HCT116 (cell line): ENCODE measurements at regions not wholly inside any gene's neighbourhood (a gene's known extent, or its start where the extent isn't known, plus 50 kb on each side); places are given as distances from the start of the nearest gene placed in this dataset.

Experiments used
- CTCF ChIP-seq, 3 experiments: fragments of 200-600 bp in 1 of 3; sonication (generic) in 1 of 3; IDR thresholded peaks in 2 of 3; conservative IDR thresholded peaks in 1 of 3; 2 replicates each; pipeline ENCODE4 v1.5.1; 2012 to 2017; ENCODE audit warnings: low read depth in 2 of 3, low read length in 2 of 3, antibody characterized with exemption in 1 of 3, borderline replicate concordance in 1 of 3, control low read depth in 1 of 3, mild to moderate bottlenecking in 1 of 3, mixed read lengths in 1 of 3, mixed run types in 1 of 3, moderate library complexity in 1 of 3; ENCODE audit not compliant: insufficient read depth in 1 of 3
- EGR1 ChIP-seq: IDR thresholded peaks from 2 replicates; pipeline ENCODE4 v1.6.1; 2012; ENCODE audit warnings: low read depth
- EZH2 ChIP-seq: fragments of 200-600 bp; sonication (generic); IDR thresholded peaks from 2 replicates; pipeline ENCODE4 v1.6.1; 2017; ENCODE audit warnings: antibody characterized with exemption, mixed run types
- EZH2phosphoT487 ChIP-seq: fragments of 200-600 bp; IDR thresholded peaks from 2 replicates; pipeline ENCODE4 v1.6.1; 2018; ENCODE audit warnings: antibody characterized with exemption, borderline replicate concordance
- FOSL1 ChIP-seq: IDR thresholded peaks from 2 replicates; pipeline ENCODE4 v1.6.1; 2012; ENCODE audit warnings: low read depth
- POLR2A ChIP-seq: IDR thresholded peaks from 2 replicates; pipeline ENCODE4 v1.7.0; 2011; ENCODE audit warnings: borderline replicate concordance; ENCODE audit not compliant: insufficient read depth, insufficient read length; ENCODE audit errors: extremely low read depth
- SRF ChIP-seq: IDR thresholded peaks from 2 replicates; pipeline ENCODE4 v1.6.1; 2012; ENCODE audit warnings: low read depth
- TCF7L2 ChIP-seq: IDR thresholded peaks from 2 replicates; pipeline ENCODE4 v1.7.0; 2011; ENCODE audit warnings: borderline replicate concordance, inconsistent platforms; ENCODE audit not compliant: insufficient read depth, insufficient read length; ENCODE audit errors: extremely low read depth
- ZFX ChIP-seq: fragments of 450-650 bp; IDR thresholded peaks from 2 replicates; pipeline ENCODE4 v1.6.1; 2017

- no peak for TF ChIP-seq EZH2phosphoT487
- TF ChIP-seq CTCF (IDR thresholded peaks at IDR 0.05 in 2 of 3, conservative IDR thresholded peaks at IDR 0.05 in 1 of 3; ENCODE audit: borderline replicate concordance in 1 of 3, insufficient read depth in 1 of 3, low read depth in 2 of 3, low read length in 2 of 3) = no peak
- no peak for TF ChIP-seq EGR1
- TF ChIP-seq ZFX = no peak
- no peak for TF ChIP-seq FOSL1
- no peak for TF ChIP-seq SRF
- TF ChIP-seq TCF7L2 = no peak
- no peak for TF ChIP-seq POLR2A
- no peak for TF ChIP-seq EZH2
Measured at GRCh38 chr9:25302601-25303000, 375.6 kb downstream of the TUSC1 start.
